CD4-positive, alpha-beta T cell treated with Interleukin-4 for 4 hours (primary cell): ENCODE measurements at regions not wholly inside any gene's neighbourhood (a gene's known extent, or its start where the extent isn't known, plus 50 kb on each side); places are given as distances from the start of the nearest gene placed in this dataset.
"Not testable (repeated sequence)": the region's sequence is repeated elsewhere in the genome, so short reads cannot be mapped to it uniquely, and the experiment has no call there.

Experiments
- DNase-seq: peaks from one replicate; pipeline ENCODE4 v3.0.0-alpha.2; 2020

DNA sequence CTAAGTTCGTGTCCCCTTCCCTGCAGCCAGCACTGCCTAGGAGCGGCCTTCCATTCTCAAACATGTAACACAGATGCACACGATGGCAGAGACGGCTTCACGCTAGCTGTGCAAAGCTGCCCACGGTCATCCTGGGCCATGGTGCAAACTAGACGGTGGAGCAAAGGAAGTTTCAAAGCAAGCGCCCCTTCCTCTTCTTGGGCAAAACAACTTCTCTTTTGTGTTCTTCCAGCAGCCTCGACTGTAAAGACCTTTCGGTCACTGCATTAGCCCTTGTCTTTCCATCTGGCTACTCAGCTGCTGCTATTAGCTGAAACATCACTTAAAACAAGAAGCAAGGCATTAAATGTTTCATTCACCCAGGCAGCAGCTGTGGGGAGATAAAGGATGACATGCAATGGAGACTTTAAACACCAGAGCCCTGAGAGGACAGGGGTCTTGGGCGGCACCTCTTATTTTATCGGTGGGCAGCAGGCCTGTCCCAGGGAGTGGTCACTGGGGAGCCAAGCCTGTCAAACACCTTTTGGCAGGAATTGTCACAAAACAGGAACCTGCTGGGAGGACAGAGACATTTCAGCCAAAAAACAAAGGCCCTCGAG, 214.8 kb downstream of the KLF6 start:
- no peak for DNase-seq

DNA sequence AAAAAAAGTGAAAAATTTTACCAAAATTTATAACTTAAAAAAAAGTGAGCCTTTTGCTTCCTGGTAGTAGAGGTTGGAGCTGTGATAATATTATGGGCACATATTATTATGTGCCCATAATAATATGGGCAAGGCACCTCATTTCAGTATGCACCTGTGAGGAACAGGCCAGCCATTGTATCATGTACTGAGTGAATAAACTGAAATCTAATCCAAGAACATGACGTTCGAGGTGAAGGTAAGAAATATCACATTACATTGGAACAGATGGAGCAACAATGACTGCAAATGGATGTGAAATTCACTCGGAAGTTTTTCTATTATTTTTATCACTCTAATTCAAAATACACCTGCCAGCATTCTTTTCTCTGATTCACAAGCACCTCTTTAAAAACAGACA, 216.0 kb downstream of the KLF6 start:
- no peak for DNase-seq

DNA sequence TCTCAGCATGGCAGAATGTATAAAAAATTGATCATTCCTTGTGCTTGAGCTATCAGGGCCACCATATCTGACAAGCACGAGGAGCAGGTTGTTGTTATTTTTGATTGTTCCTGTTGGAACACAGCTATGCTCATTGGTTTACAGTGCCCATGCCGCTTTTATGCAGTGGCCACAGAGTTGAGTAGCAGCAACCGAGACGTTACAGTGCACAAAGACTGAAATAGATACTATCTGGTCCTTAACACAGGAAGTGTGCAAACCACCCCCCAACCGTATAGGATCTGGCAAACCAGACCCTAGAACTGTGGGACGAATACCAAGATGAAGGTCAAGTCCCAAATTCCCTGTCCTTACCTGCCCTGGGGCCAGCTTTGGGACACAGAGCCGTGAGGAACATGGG, 216.6 kb downstream of the KLF6 start:
- no peak for DNase-seq

DNA sequence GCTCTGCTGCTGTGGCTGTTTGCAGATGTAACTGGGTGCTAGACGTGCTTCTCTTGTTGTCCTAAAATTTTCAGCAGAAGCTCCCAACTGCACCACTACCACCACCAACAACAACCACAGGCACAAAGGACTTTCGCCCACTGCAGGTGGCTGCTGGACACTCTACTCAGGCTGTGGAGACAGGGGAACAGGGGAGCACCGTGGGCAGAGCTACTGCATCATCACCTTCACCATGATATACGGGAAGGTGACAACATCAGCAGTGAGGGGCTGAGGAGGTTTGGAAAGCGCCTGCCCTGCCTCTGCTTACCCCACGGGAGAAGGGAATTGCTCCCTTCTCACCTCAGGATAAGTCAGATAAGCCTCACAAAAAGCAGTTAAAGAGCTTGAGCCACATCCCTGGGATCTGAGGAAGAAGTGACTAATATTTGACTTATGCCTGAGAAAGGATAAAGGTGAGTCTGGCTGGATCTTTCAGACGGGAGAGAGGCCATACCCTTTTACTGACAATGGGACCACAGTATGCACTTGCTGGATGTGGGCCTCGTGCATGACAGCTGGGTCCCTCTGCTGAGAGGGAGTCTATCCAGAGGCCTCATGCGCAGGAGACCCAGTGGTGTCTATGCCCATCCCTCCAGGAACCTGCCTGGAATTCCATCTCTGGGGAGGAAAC, 217.6 kb downstream of the KLF6 start:
- DNase-seq = no peak

DNA sequence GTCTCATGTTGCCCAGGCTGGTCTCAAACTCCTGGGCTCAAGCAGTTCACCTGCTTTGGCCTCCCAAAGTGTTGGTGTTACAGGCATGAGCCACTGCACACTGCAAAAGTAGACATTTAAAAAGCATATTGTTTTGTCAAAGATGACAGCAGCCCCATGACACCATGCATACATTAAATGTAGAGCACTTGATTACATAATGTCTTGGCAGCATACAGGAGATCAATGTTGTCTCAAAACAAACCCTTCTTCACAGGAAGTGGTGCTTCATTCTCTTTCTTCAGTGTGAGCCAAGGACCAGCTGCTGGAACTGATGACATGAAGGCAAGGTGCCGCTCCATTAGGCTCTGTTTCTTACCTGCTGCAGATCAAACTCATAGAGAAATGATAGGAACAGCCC, 218.4 kb downstream of the KLF6 start:
- DNase-seq = no peak

DNA sequence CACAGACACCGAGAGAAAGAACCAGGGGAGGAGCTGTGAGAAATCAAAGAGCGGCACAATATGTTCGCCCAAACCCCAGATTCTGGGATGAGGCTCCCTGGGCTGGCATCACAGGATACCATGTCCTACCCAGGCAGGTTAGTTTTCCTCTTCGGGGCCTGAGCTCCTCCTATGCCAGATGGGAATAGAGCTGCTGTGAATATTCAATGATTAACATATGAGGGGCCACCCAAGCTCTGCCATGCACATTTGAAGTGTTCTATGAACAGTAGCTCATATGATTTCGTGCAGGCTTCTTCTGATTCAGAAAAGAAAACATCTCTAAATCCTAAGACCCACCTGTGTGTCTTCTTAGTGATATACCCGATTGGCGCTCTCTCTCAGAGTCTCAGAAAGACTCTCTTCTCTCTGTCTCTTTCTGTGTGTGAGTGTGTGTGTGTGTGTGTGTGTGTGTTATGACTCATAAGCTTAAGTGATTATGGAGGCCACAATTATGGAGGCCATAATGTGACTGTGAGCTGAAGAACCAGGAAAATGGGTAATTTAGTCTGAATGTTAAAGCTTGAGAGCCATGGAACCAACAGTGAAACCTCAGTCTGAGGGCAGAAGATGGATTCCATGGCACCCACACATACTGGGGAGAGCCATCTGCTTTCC, 220.5 kb downstream of the KLF6 start:
- DNase-seq = no peak

DNA sequence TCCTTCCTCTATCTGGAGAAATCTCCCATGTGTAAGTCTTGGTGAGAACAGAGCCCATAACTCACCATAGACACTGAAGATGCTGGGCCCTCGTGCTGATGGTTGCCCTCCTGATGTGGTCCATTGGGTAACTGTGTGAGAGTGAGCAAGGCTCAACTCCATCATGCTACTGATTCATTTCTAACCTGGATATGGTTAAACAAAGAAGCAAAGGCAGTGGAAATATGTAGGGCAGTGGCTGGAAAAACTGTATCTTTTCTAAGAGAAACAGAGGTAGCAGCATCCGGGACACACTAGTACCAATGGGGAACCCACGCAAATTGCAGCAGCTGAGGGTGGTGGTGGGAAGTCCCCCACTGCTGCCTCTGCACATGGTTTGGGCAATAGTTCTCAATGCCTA, 221.7 kb downstream of the KLF6 start:
- no peak for DNase-seq

DNA sequence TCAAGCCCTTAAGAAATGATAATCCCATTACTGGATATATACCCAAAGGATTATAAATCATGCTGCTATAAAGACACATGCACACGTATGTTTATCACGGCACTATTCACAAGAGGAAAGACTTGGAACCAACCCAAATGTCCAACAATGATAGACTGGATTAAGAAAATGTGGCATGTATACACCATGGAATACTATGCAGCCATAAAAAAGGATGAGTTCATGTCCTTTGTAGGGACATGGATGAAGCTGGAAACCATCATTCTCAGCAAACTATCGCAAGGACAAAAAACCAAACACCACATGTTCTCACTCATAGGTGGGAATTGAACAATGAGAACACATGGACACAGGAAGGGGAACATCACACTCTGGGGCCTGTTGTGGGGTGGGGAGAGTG, 224.4 kb downstream of the KLF6 start:
- not testable (repeated sequence) for DNase-seq

DNA sequence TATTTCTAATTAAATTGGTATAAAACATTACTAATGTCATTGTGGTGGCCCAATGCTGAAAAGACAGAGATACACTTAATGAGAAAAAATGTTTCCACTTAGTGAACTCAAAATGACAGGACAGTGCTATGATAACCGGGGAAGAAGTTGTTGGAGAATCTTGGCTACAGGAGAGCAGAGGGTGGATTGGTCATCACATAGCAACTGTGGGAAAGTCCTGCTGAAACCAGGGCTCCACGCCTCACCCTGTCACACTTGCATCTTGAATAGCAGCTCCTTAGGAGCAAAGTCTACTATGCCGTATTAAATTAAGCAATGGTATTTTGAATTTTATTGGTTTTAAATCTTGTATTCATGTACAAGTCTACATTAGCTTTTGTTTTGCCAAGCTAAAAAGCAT, 225.5 kb downstream of the KLF6 start:
- no peak for DNase-seq

DNA sequence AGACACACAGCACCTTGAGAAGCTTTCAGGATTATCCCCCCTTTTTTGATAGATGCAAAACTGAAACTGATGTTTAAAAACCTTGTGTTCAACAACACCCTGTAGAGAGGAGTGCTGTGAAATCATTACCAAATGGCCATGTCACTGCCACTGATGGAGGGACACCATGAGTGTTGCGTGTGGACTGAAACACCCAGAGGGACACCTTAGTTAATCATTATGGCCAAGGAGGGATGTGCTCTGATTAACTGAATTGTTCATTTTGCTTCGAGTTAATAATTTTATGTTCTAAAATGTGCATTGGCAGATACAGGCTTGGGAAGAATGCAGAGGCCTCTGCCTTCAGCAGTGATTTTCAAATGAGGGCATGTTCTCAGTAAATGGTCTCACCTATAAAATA, 226.0 kb downstream of the KLF6 start:
- no peak for DNase-seq

DNA sequence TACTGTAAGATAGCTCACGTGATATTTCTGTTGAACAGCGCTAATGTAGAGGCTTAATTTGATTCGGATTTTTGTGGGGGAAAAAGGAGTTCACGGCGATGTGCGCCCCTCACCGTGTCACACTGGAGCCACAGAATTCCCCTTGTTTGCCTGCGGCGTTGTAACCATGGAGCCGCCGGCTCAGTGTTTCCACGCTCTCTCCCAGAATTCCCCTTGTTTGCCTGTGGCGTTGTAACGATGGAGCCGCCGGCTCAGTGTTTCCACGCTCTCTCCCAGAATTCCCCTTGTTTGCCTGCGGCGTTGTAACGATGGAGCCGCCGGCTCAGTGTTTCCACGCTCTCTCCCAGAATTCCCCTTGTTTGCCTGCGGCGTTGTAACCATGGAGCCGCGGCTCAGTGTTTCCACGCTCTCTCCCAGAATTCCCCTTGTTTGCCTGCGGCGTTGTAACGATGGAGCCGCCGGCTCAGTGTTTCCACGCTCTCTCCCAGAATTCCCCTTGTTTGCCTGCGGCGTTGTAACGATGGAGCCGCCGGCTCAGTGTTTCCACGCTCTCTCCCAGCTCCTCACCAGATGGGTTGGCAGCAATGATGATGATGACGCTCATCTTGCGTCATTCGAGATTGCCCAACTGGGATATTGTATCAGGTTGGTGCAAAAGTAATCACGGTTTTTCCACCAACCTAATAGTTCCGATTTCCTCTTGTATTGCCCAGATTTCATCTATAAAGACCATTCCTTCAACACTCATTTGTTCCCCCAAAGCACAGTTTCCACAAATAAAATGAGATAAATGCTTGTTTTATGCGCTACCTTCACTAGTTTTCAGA, 228.6 kb downstream of the KLF6 start:
- not testable (repeated sequence) for DNase-seq

DNA sequence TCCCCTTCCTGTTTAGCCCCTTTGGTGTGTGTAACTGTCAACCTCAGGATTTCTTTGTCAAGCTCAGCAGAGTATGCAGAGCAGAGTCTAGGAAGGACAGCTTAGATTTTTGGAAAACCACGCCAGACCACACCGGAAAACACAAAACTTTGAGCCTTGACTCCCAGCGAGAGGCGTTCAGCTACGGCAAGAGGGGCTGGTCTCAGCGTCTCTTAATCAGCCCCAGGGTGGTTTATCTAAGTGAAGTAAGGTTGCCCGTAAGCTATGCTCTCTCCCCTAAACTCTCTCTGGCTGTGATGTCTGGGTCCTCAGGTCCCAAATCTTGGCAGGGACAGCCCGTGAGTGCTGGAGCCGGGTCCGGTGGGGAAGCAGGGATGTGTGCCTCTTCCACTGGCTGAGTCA, 230.9 kb downstream of the KLF6 start:
- no peak for DNase-seq

DNA sequence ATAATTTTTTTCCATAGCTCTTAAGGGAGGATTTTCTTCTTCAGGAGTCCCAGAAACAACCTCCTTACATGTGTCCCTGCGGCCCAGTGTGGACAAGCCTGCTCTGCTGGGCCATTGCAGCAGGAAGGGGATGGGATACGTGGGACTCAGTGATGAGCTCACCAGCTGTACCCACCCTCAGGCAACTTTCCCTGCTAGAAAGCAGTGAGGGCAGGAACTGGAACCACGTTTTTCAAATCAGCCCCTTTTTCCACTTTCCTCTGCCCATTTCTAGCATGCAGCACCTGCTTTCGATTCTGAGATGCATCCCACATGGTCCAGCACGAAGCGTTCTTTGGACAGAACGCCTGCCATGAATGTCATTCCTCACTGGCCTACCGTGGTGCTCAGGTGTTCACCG, 232.7 kb downstream of the KLF6 start:
- DNase-seq = no peak

DNA sequence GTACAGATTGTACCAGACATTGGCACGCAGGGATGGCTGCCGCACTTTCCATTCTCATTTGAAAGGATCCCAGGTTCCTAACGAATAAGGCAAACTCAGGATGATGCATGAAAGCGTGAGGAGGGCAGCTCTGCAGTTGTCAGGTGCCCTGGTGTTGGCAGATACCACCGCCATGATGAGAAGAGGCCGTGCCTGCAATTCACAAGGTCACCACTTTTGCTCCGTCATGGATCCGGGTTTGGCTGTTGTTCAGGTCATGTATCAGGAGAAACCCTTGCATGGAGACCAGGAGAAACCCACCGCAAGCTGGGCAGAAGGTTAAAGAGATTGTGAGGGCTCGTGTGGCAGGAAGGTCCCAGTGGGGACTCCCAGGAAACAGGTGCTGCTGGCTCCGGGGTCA, 233.2 kb downstream of the KLF6 start:
- DNase-seq = no peak

DNA sequence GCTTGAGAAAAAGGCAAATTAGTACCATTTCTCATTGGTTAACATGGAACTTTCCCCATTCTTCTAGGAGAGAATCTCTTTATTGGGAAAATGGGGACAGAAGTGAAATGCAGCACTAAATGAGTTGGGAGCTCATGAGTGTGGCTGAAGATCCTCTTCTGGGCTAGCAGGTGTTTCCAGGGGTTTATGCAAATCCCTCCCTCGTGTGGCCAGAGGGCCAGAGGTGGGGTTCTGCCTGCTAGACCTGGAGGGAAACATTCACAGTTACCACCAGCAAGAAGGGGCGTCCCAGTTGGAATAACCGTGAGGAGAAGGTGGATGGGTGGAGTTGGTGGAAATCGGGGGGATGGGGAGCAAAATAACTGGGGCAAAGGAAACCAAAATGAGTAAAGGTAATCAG, 235.9 kb downstream of the KLF6 start:
- no peak for DNase-seq

DNA sequence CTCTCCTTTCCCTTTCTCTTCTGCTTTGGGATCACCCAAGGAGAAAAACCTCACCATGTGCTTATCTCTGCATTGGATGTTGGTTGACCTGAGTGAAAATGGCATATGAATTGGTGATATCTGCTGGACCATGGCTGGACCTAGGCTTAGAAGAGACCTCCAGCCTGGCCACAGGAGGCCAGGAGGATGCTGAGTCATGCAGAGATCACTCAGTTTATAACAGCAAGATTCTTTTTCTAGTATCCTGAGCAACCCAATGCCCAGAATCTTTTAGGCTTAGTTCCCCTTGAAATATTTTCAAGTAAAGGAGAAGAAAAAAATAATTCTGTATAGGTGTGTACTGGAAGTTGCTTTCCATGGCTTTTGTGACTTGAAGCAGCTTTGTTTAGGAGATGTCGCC, 236.3 kb downstream of the KLF6 start:
- DNase-seq = no peak

DNA sequence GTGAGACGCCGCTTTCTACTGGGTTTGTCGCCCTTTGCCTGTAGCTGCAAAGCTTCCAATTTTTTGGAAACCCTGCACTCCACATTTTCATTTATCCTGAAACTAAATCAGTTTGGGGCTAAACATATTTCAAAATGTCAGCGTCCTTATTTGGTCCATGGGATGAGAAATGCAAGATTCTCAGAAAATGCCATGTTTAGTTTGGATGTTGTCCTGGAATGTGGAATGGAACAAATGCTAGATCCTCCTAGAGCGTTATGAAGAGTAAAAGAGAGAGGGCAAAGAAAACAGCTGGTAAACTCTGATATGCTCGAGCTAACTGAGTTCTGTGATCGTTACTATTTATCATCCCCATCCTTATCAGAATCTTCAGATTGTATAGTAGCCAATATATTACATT, 236.9 kb downstream of the KLF6 start:
- DNase-seq = no peak

DNA sequence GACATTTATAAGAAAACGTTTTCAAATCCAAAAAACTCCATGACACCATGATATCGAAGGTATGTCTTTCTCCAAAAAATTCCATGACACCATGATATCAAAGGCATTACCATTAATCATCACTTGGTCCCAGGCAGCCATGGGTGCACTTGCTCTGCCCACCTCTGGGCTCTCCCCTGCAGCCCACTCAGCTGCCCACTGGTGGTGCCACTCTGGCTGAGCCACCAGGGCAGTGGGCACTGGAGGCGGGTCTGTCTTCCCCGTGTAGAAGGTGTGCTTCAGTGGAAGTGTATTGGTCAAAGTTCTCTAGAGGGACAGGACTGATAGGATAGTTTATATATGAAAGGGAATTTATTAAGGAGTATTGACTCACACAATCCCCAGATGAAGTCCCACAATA, 240.4 kb downstream of the KLF6 start:
- no peak for DNase-seq

DNA sequence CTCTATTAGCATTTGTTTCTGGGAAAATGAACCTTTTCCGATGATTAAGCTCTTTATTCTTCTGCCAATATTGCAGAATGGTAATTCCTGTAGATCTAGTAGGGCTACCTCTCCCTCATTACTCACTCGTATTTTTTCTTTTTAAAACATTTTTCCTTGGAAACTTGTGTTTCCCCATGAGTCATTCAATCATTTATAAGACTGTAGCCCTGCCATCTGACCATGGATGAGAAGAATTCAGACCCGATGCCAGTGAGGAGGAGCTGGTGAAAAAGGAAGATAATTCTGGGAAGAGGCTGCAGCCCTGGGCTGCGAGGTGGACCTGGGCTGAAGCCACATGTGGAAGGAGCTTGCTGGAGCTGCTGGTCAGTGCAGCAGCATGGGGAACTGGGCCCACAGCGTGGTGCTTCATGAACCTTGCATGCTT, 242.8 kb downstream of the KLF6 start:
- DNase-seq = no peak

DNA sequence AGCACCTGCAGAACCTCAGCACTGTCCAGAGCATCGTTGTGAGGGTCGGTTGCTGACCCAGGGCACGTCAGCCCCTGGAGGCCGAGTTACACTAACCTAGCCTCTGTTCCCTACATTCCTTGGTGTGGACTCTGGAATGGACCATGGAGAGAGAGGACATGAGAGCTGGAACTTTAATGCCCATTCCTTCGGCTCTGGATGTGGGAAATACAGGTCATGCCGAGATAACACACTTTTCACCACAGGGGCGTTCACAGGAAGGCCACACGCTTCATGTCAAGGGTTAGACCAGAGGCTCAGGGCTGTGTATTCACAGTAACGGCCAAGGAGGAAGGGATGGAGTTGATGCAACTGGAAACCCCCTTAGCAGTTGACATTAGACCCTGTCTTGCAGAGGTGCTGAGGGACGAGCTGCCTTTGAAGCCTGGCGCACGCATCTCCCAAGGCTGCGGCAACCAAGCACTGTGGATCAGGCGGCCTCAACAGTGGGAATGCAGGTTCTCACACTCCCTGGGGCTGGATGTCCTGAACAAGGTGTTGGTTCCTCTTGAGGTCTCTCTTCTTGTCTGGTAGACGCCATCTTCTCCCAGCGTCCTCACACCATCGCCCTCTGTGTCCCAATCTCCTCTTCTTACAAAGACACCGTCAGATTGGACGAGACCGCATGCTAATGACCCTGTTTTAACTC, 245.2 kb downstream of the KLF6 start:
- DNase-seq = no peak

DNA sequence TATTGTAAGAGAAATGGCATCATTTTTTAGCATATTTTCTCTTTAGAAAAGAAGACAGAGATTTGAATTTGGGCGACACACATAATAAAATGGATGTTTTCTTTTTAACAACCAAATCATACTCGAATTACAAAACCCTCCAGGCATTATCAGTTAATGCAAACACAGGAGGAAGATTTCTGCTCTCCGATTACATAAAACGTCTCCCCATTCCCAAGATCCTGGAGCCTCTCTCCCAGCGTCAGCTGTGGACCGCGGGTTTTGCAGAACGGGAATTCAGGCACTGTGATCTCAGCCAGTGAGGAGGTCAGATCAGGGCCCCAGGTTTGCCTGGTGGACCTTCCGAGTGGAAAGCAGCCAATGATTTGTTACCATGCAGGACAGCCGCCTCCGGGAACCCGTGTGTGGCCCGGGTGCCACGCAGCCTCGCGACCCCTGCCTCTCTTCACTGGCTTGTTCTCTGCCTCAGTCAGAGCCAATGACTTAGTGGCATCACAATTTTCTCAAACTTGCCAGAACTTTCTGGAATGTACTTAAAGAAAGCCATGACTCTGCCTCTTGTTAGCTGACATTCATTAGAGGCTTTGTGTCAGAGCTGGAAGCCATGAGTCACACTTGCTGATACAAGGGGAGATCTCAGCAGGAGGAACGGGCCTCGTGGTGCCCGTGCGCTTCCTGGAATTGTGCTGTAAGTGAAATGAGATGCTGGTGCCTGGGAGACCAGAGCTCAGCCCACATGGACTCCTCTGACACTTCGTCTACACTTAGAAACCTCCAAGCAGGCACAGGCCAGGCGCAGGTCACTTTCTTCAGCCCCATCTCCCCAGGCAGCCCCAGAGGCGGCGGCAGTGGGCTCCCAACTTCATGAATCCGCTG, 246.1 kb downstream of the KLF6 start:
- DNase-seq = no peak

DNA sequence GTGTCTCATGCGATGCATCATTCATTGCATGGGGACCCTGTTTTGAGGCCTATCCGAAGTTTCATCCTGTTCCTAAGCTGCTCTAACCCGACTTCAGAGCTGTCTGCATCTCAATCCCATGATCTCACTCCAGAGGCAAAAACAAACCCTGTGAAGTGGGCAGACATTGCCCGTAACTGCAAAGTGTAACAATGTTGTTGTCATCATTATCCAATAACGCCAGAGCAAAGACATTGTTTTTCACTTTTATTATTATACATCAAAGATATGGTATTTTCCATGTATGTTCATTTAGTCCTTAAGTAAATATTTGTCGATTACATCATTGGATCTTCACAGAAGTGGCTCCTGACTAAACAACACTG, 246.7 kb downstream of the KLF6 start:
- no peak for DNase-seq
